ENCODE measurements at regions not wholly inside any gene's neighbourhood (a gene's known extent, or its start where the extent isn't known, plus 50 kb on each side); places are given as distances from the start of the nearest gene placed in this dataset.
A peak's percentile ranks its signal among the peaks of the same experiment; 100 is the strongest.

GRCh38 chr11:81995889-81996288 lies 737.8 kb downstream of the FAM181B start:
- Histone ChIP-seq H3K9me3 (ENCODE audit: control insufficient read depth in 2 of 3, insufficient read depth in 1 of 3, low read length in 3 of 3) (no peaks in the 10 kb centered on the region), H3K27me3 (ENCODE audit: control insufficient read depth, insufficient read depth, low read length) (no peaks in the 10 kb centered on the region), H3K9ac (ENCODE audit: low read length in 3 of 3) (no peak overlapping the region), H3K36me3 (ENCODE audit: control insufficient read depth in 2 of 3, insufficient read depth in 3 of 3, low read length in 3 of 3) (no peaks in the 10 kb centered on the region), H3K4me1 (ENCODE audit: control insufficient read depth in 2 of 3, insufficient read depth in 2 of 3, low read depth in 1 of 3, low read length in 3 of 3) (peaks cover 0 to 6% (median 0%) of the 10 kb centered on the region in 3 donors), H3K27ac (ENCODE audit: low read depth in 2 of 2, low read length in 2 of 2) (no peak overlapping the region), H3K4me3 (ENCODE audit: low read length in 3 of 3) (no peak overlapping the region)
- DNase-seq (peak in 1 of 5 donors; percentile 35), FAIRE-seq (no peak)
- intact Hi-C loops (cut with DNase I), result no loop called here
- no peak for TF ChIP-seq CTCF (IDR thresholded peaks at IDR 0.05; ENCODE audit: borderline replicate concordance, extremely low read depth, insufficient read depth)

- Histone ChIP-seq H3K4me3 (ENCODE audit: low read length in 3 of 3) (no peak overlapping the region), H3K4me1 (ENCODE audit: control insufficient read depth in 2 of 3, insufficient read depth in 2 of 3, low read depth in 1 of 3, low read length in 3 of 3) (peaks cover 0 to 6% (median 2%) of the 10 kb centered on the region in 3 donors), H3K9ac (ENCODE audit: low read length in 3 of 3) (no peak overlapping the region), H3K36me3 (ENCODE audit: control insufficient read depth in 2 of 3, insufficient read depth in 3 of 3, low read length in 3 of 3) (no peaks in the 10 kb centered on the region), H3K27me3 (ENCODE audit: control insufficient read depth, insufficient read depth, low read length) (no peaks in the 10 kb centered on the region), H3K9me3 (ENCODE audit: control insufficient read depth in 2 of 3, insufficient read depth in 1 of 3, low read length in 3 of 3) (no peaks in the 10 kb centered on the region), H3K27ac (ENCODE audit: low read depth in 2 of 2, low read length in 2 of 2) (no peak overlapping the region)
- no peak for FAIRE-seq
- DNase-seq, result no peak
- TF ChIP-seq CTCF (IDR thresholded peaks at IDR 0.05; ENCODE audit: borderline replicate concordance, extremely low read depth, insufficient read depth), result no peak
- intact Hi-C loops (cut with DNase I), result no loop called here
Observed at GRCh38 chr11:81993755-81994154, 739.9 kb downstream of the FAM181B start.

GRCh38 chr11:81990659-81991443 lies 742.8 kb downstream of the FAM181B start:
- intact Hi-C loops (cut with DNase I), result no loop called here
- Histone ChIP-seq H3K9me3 (ENCODE audit: control insufficient read depth in 2 of 3, insufficient read depth in 1 of 3, low read length in 3 of 3) (no peaks in the 10 kb centered on the region), H3K27ac (ENCODE audit: low read depth in 2 of 2, low read length in 2 of 2) (no peak overlapping the region), H3K4me3 (ENCODE audit: low read length in 3 of 3) (no peak overlapping the region), H3K36me3 (ENCODE audit: control insufficient read depth in 2 of 3, insufficient read depth in 3 of 3, low read length in 3 of 3) (no peaks in the 10 kb centered on the region), H3K4me1 (ENCODE audit: control insufficient read depth in 2 of 3, insufficient read depth in 2 of 3, low read depth in 1 of 3, low read length in 3 of 3) (peaks cover 2 to 14% (median 3%) of the 10 kb centered on the region in 3 donors), H3K27me3 (ENCODE audit: control insufficient read depth, insufficient read depth, low read length) (no peaks in the 10 kb centered on the region), H3K9ac (ENCODE audit: low read length in 3 of 3) (no peak overlapping the region)
- no peak for TF ChIP-seq CTCF (IDR thresholded peaks at IDR 0.05; ENCODE audit: borderline replicate concordance, extremely low read depth, insufficient read depth)
- DNase-seq, result peak in 1 of 5 donors; percentile 62
- no peak for FAIRE-seq
